GM12892 (cell line): ENCODE measurements at regions not wholly inside any gene's neighbourhood (a gene's known extent, or its start where the extent isn't known, plus 50 kb on each side); places are given as distances from the start of the nearest gene placed in this dataset.
"Not testable (repeated sequence)": the region's sequence is repeated elsewhere in the genome, so short reads cannot be mapped to it uniquely, and the experiment has no call there.

Source experiments
- DNase-seq: peaks from one replicate; pipeline ENCODE4 v3.0.0; 2011; ENCODE audit not compliant: insufficient read length
- FAIRE-seq: peaks from 2 replicates; lab custom pipeline; 2011; peaks lifted over from hg19 to GRCh38; lab: Jason Lieb, UNC
- POLR2A ChIP-seq: IDR thresholded peaks from 2 replicates; pipeline ENCODE4 v1.6.1; 2011; ENCODE audit warnings: low read depth, low read length, control low read depth
- POLR2AphosphoS5 ChIP-seq: IDR thresholded peaks from 2 replicates; pipeline ENCODE4 v1.6.1; 2011; ENCODE audit warnings: low read depth, low read length, control low read depth
- TAF1 ChIP-seq: IDR thresholded peaks from 2 replicates; pipeline ENCODE4 v1.6.1; 2011; ENCODE audit warnings: low read depth, mild to moderate bottlenecking, control low read depth, low read length, borderline replicate concordance

GRCh38 chr7:86058649-86059048, 585.1 kb upstream of the GRM3 start:
- TF ChIP-seq POLR2A (no peak), TAF1 (no peak), POLR2AphosphoS5 (no peak)
- DNase-seq (no peak), FAIRE-seq (no peak)

GRCh38 chr7:86050918-86051317, 592.8 kb upstream of the GRM3 start:
- TF ChIP-seq POLR2A (no peak), TAF1 (no peak), POLR2AphosphoS5 (no peak)
- no peak for FAIRE-seq

GRCh38 chr7:86049910-86050309, 593.8 kb upstream of the GRM3 start:
- TF ChIP-seq POLR2A: no peak
- TF ChIP-seq TAF1: no peak
- no peak for TF ChIP-seq POLR2AphosphoS5
- no peak for FAIRE-seq
- DNase-seq: no peak

More at GRCh38 chr7:86050918-86051317, 592.8 kb upstream of the GRM3 start:
- no peak for DNase-seq

GRCh38 chr7:86045197-86045596, 598.5 kb upstream of the GRM3 start:
- not testable (repeated sequence) for FAIRE-seq, DNase-seq

GRCh38 chr7:86025807-86026206, 617.9 kb upstream of the GRM3 start:
- TF ChIP-seq TAF1: no peak
- no peak for TF ChIP-seq POLR2A
- no peak for TF ChIP-seq POLR2AphosphoS5
- FAIRE-seq (no peak), DNase-seq (no peak)

- TF ChIP-seq POLR2AphosphoS5 (no peak), POLR2A (no peak), TAF1 (no peak)
- FAIRE-seq (no peak), DNase-seq (no peak)
Measured at GRCh38 chr7:86013662-86014061, 630.0 kb upstream of the GRM3 start.

- FAIRE-seq (no peak), DNase-seq (no peak)
- no peak for TF ChIP-seq POLR2AphosphoS5
- TF ChIP-seq POLR2A: no peak
Measured at GRCh38 chr7:86012971-86013370, 630.7 kb upstream of the GRM3 start.

GRCh38 chr7:86008898-86009297, 634.8 kb upstream of the GRM3 start:
- no peak for TF ChIP-seq TAF1
- no peak for TF ChIP-seq POLR2AphosphoS5
- TF ChIP-seq POLR2A: no peak
- FAIRE-seq (no peak), DNase-seq (no peak)

GRCh38 chr7:86006909-86007308, 636.8 kb upstream of the GRM3 start:
- TF ChIP-seq POLR2A (no peak), POLR2AphosphoS5 (no peak), TAF1 (no peak)
- DNase-seq: no peak
- no peak for FAIRE-seq

GRCh38 chr7:86002858-86003257, 640.9 kb upstream of the GRM3 start:
- FAIRE-seq: no peak

GRCh38 chr7:85997515-85997914, 646.2 kb upstream of the GRM3 start:
- TF ChIP-seq POLR2A (no peak), POLR2AphosphoS5 (no peak), TAF1 (no peak)
- DNase-seq (no peak), FAIRE-seq (no peak)

More at GRCh38 chr7:86002858-86003257, 640.9 kb upstream of the GRM3 start:
- TF ChIP-seq POLR2AphosphoS5: no peak
- TF ChIP-seq POLR2A: no peak
- no peak for TF ChIP-seq TAF1
- no peak for DNase-seq

GRCh38 chr7:85995101-85995500, 648.6 kb upstream of the GRM3 start:
- DNase-seq (no peak), FAIRE-seq (no peak)
- TF ChIP-seq TAF1 (no peak), POLR2A (no peak), POLR2AphosphoS5 (no peak)

- TF ChIP-seq POLR2AphosphoS5 (no peak), POLR2A (no peak), TAF1 (no peak)
- no peak for DNase-seq
- no peak for FAIRE-seq
Measured at GRCh38 chr7:85980740-85981139, 663.0 kb upstream of the GRM3 start.
